ENCODE measurements at regions not wholly inside any gene's neighbourhood (a gene's known extent, or its start where the extent isn't known, plus 50 kb on each side); places are given as distances from the start of the nearest gene placed in this dataset.
"Not testable (repeated sequence)": the region's sequence is repeated elsewhere in the genome, so short reads cannot be mapped to it uniquely, and the experiment has no call there.

- FAIRE-seq, result no peak
- DNase-seq (ENCODE audit: insufficient read length, low spot score), result no peak
- TF ChIP-seq CTCF (IDR thresholded peaks at IDR 0.05; ENCODE audit: insufficient read depth, missing control alignments), result no peak
Observed at GRCh38 chr15:24075420-24076089, 388.4 kb upstream of the NDN start.

- no peak for FAIRE-seq
- DNase-seq (ENCODE audit: insufficient read length, low spot score), result no peak
Observed at GRCh38 chr15:24076090-24076784, 389.1 kb upstream of the NDN start.

GRCh38 chr15:24078310-24079029, 391.4 kb upstream of the NDN start:
- no peak for TF ChIP-seq CTCF (IDR thresholded peaks at IDR 0.05; ENCODE audit: insufficient read depth, missing control alignments)
- FAIRE-seq (no peak), DNase-seq (ENCODE audit: insufficient read length, low spot score) (no peak)

More at GRCh38 chr15:24076090-24076784, 389.1 kb upstream of the NDN start:
- TF ChIP-seq CTCF (IDR thresholded peaks at IDR 0.05; ENCODE audit: insufficient read depth, missing control alignments), result no peak

GRCh38 chr15:24088941-24089340, 401.8 kb upstream of the NDN start:
- not testable (repeated sequence) for FAIRE-seq

GRCh38 chr15:24101503-24101902, 414.4 kb upstream of the NDN start:
- DNase-seq (ENCODE audit: insufficient read length, low spot score); FAIRE-seq: not testable (repeated sequence)

More at GRCh38 chr15:24088941-24089340, 401.8 kb upstream of the NDN start:
- DNase-seq (ENCODE audit: insufficient read length, low spot score), result not testable (repeated sequence)

GRCh38 chr15:24107524-24107923, 420.4 kb upstream of the NDN start:
- FAIRE-seq; DNase-seq (ENCODE audit: insufficient read length, low spot score): not testable (repeated sequence)

- not testable (repeated sequence) for FAIRE-seq
Observed at GRCh38 chr15:24107948-24108347, 420.8 kb upstream of the NDN start.

GRCh38 chr15:24108349-24108748, 421.2 kb upstream of the NDN start:
- DNase-seq (ENCODE audit: insufficient read length, low spot score); FAIRE-seq: not testable (repeated sequence)

More at GRCh38 chr15:24107948-24108347, 420.8 kb upstream of the NDN start:
- not testable (repeated sequence) for DNase-seq (ENCODE audit: insufficient read length, low spot score)

GRCh38 chr15:24139622-24140021, 452.5 kb upstream of the NDN start:
- FAIRE-seq; DNase-seq (ENCODE audit: insufficient read length, low spot score): not testable (repeated sequence)

GRCh38 chr15:24145070-24145469, 458.0 kb upstream of the NDN start:
- DNase-seq (ENCODE audit: insufficient read length, low spot score); FAIRE-seq: not testable (repeated sequence)

GRCh38 chr15:24146251-24146650, 459.1 kb upstream of the NDN start:
- DNase-seq (ENCODE audit: insufficient read length, low spot score), result no peak
- TF ChIP-seq CTCF (IDR thresholded peaks at IDR 0.05; ENCODE audit: insufficient read depth, missing control alignments), result no peak
- no peak for FAIRE-seq

Data from D721Med (cell line).